GM18907 (cell line): ENCODE measurements at regions not wholly inside any gene's neighbourhood (a gene's known extent, or its start where the extent isn't known, plus 50 kb on each side); places are given as distances from the start of the nearest gene placed in this dataset.
A peak's percentile ranks its signal among the peaks of the same experiment; 100 is the strongest.
"Not testable (repeated sequence)": the region's sequence is repeated elsewhere in the genome, so short reads cannot be mapped to it uniquely, and the experiment has no call there.

ENCODE experiments used
- ATAC-seq: cut with Tn5 transposase; IDR thresholded peaks from one replicate; pipeline ENCODE4 v1.9.1; 2021; ENCODE audit warnings: mild to moderate bottlenecking, moderate library complexity; ENCODE audit not compliant: unreplicated experiment

DNA sequence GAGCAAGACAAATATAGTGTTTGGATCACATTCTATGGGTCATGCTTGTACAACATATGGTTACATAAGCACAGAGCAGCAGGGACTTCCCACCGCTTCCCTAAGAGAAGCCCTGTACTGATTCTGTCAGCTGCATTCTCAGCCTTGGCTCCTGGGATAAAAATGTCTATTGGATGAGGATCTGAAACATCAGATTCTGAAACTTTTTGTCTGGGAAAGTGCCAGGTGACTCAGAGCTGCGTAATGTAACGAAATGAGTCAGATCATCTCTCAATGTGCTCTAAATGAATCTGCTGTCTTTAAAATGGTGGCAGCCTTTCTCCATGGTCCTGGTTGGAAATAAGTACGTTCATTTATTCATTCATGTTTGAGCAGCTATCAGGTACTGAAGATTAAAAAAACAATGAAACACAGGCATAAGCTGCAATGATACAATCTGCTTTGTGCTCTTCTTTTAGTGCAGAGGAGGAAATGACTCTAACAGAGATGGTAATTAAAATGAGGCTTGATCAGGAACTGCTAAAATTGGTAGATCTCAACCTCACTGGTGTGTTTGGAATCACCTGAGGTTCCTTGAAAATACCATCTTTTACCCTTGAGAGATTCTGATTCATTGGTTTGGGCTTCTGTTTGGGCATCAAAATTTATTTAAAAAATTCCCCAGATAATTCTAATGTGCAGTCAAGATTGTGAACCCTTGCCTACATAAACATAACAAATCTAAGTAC lies 99.1 kb upstream of the NAP1L1 start:
- peak; percentile 85 for ATAC-seq

DNA sequence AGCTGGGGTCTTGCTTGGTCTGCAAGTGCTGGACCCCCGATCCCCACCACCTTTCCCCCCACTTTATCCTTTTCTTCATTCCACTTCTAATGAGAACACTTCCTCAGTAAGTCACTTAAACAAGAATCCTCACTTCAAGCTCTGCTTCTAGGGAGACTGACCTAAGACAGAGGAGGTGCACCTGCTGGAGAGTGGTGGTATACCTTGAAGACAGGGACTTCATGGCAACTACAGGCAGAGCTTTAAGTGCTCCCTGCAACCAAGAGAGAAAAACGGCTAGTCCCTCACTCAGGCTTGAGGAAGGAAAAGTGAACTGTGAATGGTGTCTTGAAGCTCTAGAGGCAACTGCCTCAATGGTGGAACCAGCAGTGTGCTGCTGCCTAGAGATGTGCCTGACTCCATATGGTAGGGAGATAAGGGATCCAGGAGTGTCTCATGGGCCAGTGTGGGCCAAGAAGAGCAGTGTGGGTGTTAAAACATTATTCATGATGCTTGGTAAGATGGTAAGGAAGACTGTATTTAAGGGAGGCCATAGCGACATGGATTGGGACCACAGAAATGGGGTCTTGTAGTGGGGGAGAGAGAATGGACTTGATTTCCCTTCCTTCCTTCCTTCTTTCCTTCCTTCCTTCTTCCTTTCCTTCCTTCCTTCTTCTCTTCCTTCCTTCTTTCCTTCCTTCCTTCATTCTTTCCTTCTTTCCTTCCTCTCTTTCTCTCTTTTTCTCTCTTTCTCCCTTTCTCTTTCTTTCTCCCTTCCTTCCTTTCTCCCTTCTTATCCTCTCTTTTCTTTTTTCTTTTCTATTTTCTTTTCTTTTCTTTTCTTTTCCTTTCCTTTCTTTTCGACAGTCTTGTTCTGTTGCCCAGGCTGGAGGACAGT lies 96.2 kb upstream of the NAP1L1 start:
- no peak for ATAC-seq

DNA sequence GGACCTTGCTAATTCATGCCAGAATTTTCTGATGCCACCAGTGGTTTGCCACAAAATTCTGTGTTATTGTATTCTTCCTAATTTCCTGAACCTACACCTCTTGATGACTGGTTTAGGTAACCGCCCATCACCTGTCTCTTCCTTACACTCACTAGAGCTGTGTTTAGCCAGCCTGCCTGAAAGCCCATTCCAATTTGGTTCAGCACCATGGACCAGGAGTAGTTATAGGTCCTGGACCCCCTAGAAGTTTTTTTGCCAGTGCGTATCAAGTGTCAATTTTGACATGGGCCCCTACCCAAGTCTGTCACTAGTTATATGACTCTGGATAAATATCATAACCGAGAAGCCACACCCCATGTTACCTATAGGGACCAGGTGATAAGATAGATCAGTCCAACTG lies 94.0 kb upstream of the NAP1L1 start:
- ATAC-seq, result no peak

DNA sequence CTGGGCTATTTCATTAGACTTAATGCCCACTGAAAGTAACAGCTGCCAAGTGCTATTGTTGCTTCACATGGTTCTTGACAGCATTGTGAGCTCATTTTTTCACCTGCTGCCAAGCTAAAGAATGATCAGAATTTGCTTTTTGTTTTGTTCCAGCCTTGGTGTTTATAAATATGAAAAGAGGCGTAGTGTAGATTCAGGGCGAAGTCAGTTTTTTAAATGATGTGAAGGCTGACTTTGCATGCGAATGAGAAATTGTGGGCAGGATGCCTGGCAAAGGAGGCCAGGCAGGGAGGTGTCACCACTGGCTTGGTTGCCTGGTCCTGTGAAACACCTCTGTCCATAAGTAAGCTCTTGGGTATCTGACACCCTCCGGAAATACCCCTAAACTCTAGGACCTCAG lies 93.3 kb upstream of the NAP1L1 start:
- ATAC-seq, result no peak

DNA sequence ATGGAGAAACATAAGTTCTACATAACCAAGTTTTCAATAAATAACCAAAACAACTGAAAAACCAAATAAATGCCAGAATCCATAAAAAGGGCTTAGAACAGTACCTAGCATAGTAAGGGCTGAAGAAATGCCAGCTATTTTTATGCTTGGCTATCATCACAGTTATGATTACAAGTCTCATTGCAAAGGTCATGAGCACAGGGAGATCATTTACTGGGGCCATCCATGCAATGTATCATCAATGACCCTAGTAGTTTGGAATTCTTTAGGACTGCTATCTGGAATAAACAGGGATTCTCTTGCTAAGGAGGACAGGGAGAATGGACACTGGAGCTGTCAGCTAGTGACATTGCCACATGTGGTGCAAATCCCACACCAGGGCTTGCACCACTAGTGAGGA lies 92.5 kb upstream of the NAP1L1 start:
- ATAC-seq, result no peak

DNA sequence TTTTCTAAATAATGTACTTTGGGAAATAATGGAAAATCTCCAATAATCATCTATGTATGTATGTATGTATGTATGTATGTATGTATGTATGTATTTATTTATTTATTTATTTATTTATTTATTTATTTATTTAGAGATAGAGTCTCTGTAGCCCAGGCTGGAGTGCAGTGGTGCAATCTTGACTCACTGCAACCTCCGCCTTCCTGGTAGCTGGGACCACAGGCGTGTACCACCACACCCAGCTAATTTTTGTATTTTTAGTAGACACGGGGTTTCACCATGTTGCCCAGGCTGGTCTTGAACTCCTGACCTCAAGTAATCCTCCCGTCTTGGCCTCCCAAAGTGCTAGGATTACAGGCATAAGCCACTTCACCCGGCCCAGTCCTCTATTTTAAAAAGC lies 91.5 kb upstream of the NAP1L1 start:
- not testable (repeated sequence) for ATAC-seq

DNA sequence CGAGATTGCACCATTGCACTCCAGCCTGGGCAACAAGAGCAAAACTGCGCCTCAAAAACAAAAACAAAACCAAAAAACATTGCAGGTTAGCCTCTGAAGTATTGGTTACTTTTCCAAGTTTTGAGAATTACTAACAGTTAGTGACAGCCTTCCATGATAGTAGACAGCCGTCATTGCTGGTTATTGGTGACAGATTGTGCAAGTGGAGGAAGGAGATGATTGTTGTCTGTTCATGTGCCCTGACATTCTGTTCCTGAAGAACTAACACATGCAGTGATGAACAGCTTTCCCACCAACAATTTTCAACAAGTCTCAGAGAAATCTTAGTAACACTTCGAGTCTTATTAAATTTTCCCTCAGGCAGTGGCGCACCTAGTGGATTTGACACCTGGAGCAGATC lies 89.3 kb upstream of the NAP1L1 start:
- no peak for ATAC-seq

DNA sequence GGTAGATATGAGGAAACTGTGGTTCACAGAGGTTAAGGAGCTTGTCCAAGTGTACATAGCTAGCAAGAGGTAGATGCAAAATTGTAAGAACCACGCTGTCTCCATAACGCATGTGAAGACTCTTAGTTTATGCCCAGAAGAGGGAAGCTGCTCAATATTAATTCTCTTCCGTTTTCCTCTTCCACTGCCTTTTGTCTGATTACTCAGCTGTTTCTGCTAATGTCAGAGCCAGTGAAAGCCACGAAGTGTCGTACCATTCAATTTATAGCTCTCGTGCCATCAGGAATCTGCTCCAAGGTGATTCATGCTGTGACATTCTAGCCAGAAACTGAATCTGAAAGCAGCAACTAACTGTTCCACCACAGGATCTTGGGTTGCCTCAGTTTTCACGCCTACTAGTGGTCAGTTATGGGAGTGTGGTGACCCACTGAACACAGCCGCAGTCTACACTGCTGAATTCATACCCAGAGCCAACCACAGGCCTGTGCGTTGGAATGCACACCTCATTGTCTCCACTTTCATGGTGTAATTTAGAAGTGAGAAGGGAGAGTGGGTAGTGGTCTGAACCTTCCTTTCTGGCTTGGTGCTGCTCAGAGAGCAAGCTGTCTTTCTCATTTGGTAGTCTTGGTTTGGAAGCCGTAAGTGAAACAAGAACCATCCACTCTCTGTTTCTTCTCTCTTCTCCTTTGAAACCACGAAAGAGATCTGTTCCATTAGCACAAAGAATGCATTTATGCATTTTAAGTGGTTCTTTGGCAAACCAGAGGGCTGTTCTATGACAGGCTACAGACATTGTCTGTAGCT lies 74.2 kb upstream of the NAP1L1 start:
- ATAC-seq, result peak; percentile 99

DNA sequence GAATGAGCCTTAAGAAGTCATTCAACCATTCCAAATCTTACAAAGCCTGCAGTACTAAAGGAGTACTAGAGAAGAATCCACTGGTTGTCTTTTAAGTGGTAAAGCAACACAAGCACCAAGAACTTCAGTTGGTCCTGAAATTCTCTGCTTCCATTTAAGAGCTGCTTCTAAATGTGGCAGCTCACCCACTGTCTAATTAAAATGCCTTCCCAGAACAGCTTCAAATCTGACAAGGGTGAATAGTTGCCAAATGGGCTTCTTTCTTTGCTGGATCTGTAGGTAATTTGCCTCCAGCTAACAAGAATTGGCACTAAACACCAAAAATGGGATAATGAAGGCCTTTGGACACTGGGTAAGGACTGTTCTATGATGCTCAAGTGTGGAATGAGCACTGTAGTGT lies 72.2 kb upstream of the NAP1L1 start:
- ATAC-seq, result no peak

DNA sequence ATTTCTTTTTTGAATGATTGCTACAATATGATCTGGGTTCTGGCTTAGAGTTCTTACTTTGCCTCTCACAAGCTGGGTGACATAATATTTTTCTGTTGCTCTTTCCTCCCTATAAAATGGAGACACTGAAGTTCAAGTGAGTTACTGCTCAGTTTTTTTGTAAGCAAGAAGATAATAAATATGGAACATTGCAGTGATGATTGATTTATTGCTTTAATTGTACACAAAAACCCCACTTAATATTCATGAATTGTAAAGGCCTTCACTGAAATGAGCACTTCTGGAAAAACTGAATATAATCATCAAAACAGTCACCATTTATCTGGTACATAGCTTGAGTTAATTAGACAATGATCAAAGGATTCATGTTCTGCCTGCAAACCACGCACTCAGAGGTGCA lies 71.8 kb upstream of the NAP1L1 start:
- ATAC-seq, result no peak

DNA sequence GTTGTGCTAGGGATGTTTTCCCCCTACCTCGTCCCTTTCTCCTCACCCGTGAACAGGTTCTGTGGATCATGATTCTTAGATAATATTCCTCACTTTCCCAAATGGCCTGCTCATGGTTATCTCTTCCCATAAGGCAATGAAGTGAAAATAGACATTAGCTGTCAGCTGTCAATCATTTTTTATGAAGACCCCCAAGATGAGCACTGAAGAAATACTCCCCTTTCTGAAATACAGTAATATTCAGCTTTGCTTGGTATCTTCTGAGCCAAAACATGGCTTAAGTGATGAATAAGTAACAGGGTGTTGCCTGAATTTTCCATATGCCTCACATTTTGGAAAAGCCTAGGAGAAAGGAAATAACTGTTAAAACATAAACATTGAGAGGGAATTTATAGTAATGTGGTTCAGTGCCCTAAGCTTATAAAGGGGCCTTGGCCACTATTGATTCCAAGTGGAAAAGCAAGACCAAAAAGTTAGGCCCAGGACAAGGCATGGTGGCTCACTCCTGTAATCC lies 70.7 kb upstream of the NAP1L1 start:
- no peak for ATAC-seq

DNA sequence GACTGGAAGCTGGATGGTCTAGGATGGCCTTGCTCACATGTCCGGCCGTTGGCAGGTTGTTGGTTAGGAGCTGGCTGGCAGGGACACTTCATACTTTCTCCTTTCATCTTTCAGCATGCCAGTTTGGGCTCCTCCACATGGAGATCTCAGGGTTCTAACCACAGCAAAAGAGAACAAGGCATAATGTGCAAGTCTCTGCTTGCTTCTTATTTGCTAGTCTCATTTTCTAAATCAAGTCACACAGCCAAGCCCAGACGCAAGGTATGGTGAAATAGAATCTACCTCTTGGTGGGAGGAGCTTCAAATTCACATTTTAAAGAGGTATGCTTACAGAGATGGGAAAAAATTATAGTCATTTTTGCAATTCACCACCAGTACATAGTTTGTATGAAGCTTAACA lies 69.1 kb upstream of the NAP1L1 start:
- no peak for ATAC-seq

DNA sequence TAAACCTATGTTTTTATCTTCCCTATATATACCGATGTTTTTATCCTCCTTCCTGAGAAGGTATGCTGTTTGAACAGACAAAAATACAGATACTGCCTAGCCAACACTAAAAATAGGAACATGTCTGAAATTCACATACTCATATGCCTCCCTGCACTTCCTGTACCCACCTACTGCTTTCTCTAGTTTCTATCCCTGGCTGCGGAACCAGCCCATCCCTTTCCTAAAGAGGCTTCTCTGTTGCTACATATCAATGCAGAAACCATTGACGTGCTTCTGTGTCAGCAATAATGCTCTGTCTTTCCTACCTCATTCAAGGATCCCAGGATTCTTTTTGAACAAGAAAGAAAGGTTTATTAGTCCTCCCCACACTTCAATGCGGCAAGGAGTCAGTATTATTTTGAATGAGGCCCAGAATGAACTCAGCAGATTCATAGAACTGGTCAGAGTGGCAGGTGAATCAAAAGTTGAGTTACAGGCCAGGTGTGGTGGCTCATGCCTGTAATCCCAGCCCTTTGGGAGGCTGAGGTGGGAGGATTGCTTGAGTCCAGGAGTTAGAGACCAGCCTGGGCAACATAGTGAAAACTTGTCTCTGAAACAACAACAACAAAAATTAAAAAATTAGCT lies 67.8 kb upstream of the NAP1L1 start:
- peak; percentile 91 for ATAC-seq

DNA sequence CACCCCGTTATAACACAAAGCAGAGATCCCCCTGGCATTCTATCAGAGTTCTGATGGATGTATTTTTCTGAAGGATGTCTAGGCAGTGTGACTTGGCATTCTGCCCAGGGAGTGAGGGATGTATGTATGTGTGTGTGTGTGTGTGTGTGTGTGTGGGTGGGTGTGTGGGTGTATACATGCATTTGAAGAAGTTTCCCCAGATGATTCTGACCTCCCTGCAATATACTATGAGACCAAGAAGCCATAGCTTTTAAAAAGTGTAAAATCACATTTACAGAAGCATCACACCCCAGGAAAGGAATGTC lies 59.7 kb upstream of the NAP1L1 start:
- no peak for ATAC-seq

DNA sequence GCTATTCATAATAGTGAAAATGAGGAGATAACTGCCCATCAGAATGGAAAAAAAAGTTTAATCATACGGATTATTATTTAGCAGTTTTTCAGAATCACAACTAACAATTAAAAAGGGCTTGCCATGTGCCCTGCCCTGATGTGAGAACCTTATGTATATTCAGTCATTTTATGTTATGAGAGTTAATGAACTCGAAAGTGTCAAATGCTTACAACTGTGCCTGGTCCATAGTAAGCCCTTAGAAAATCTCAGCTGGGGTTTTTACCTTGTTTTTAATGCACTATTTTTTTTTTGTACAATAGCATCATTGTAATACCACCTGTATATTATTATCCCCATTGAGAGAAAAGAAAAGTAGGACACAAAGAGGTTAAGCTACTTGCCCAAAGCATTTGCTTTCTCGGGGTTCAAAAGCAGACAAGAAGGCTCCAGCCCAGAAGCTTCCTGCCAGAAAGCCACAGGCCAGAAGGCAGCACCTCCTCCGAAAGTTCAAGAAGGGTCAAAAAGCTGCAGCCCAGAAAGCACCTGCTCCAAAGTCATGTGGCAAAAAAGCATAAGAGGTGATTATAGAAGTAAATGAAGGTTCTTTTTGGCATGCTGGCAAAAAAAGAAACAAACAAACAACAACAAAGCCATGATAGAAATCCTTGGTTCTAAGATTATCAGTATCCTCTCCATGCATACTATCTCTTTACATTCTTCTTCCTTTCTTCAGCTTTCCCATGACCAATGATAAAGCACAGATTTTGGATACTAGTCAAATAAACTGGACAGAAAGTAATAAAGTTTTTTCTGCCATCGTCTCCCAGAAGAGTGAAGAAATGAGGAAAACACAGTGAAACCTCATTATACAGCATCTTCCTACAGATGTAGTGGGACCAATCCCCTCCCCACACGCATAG lies 59.1 kb upstream of the NAP1L1 start:
- ATAC-seq, result peak; percentile 98

DNA sequence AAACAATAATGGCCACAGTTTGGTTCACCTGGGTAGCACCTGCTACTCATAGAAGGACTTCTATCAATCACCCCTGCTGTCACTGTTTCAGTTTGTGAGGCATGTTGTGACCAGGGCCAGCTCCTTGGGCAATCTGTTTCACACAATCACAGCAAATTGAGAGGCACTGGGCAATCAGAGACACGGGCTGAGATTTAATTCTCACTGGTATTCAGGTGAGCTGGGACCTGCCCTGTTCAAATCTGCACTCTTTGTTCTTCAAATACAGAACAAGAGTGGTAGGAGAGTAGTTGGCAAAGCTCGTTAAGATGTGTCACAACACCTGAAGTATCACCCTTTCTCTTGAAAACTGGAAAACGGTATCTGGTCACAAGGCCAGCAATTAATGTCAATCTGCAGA lies 57.8 kb upstream of the NAP1L1 start:
- ATAC-seq, result no peak

DNA sequence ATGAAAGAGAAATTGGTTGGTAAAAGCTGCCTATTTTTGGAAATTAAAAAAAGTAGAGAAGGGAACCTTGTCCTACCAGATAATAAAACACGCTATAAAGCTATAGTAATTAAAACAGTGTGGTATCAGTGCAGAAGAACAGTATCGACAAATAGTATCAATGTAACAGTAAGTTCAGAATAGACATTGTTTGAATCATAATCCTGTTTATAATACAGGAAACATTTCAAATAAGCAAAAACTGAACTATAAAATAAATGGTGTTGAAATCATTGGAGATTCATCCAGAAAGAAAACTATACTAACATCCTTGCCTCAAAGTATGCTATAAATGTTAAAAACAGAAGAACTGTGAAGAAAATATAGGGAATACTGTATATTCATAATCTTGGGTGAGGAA lies 54.2 kb upstream of the NAP1L1 start:
- ATAC-seq, result no peak

DNA sequence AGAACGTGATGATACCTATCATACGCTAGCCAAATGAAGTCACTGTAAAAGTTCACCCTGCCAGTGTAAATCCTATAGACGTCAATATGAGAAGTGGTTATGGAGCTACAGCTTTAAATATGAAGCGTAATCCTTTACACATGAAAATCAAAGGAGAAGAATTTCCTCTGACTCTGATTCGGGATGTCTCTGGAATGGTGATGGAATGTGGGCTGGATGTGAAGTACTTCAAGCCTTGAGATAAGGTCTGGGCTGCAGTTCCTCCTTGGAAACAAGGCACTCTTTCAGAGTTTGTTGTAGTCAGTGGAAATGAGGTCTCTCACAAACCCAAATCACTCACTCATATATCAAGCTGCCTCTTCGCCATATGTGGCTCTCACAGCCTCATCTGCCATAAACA lies 53.1 kb upstream of the NAP1L1 start:
- ATAC-seq, result no peak

DNA sequence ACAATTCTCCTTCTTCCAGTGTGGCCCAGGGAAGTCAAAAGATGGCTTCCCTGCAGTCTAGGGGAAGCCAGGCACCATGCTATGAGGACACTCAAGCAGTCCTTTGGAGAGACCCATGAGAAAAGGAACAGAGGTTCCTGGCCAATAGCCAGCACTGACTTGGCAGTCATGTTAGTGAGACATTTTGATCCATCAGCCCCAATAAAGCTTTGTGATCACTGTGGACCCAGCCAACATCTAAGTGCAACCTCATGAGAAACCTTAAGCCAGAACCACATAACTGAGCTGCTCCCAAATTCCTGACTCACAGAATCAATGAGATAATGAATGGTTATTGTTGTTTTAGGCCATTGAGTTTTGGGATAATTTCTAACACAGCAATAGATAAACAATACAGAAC lies 51.0 kb upstream of the NAP1L1 start:
- no peak for ATAC-seq
